IMR-90 (cell line): ENCODE measurements at regions not wholly inside any gene's neighbourhood (a gene's known extent, or its start where the extent isn't known, plus 50 kb on each side); places are given as distances from the start of the nearest gene placed in this dataset.

Experiments used
- ATAC-seq: fragments of 200-7000 bp; cut with Tn5 transposase; 2 replicates; pipeline ENCODE4 v1.9.1; 2020; ENCODE audit warnings: low read depth, mild to moderate bottlenecking, moderate library complexity
- BruUV-seq: library from RNA; stranded (reverse); fragments of 400-500 nt; replicated peaks from 2 replicates; lab custom pipeline; 2021; lab: Mats Ljungman, UMichigan
- CTCF ChIA-PET: fragments of 300-600 bp; formaldehyde crosslinking; extraction: SDS; loops from one replicate; lab custom pipeline; 2021; ENCODE audit warnings: antibody characterized with exemption; lab: Yijun Ruan, JAX
- POLR2A ChIA-PET: fragments of 300-600 bp; sonication (Branson Sonifier 250); formaldehyde crosslinking; loops from one replicate; lab custom pipeline; 2022; ENCODE audit warnings: antibody characterized with exemption; ENCODE audit not compliant: unreplicated experiment; lab: Charles Lee
- DNase-seq: peaks from one replicate; pipeline ENCODE4 v3.0.0; 2013
- H2AFZ ChIP-seq: replicated peaks from 2 replicates; pipeline ENCODE3; 2013; ENCODE audit warnings: low read length, mild to moderate bottlenecking; ENCODE audit not compliant: poor library complexity
- H2AK5ac ChIP-seq: 2 replicates; pipeline ENCODE4 v1.6.1; 2013; ENCODE audit warnings: low read depth, low read length, inconsistent platforms
- H2AK9ac ChIP-seq: replicated peaks from 2 replicates; pipeline ENCODE3; 2013; ENCODE audit warnings: mild to moderate bottlenecking, low read depth, low read length, moderate library complexity; ENCODE audit not compliant: poor library complexity
- H2BK120ac ChIP-seq: 2 replicates; pipeline ENCODE4 v1.6.1; 2013; ENCODE audit warnings: low read depth, low read length, inconsistent platforms
- H2BK15ac ChIP-seq: 3 replicates; pipeline ENCODE4 v1.6.1; 2013; ENCODE audit warnings: low read depth, low read length, inconsistent platforms
- H2BK20ac ChIP-seq: 2 replicates; pipeline ENCODE4 v1.6.1; 2013; ENCODE audit warnings: low read depth, mild to moderate bottlenecking, inconsistent platforms, low read length, moderate library complexity
- H2BK5ac ChIP-seq: 2 replicates; pipeline ENCODE4 v1.6.1; 2013; ENCODE audit warnings: mild to moderate bottlenecking, low read depth, low read length, inconsistent platforms; ENCODE audit not compliant: poor library complexity, severe bottlenecking
- H3K14ac ChIP-seq: replicated peaks from 2 replicates; pipeline ENCODE4 v1.6.1; 2013; ENCODE audit warnings: low read depth, low read length, inconsistent platforms
- H3K18ac ChIP-seq: 2 replicates; pipeline ENCODE4 v1.6.1; 2013; ENCODE audit warnings: low read depth, low read length, control low read depth
- H3K23ac ChIP-seq: 2 replicates; pipeline ENCODE4 v1.6.1; 2013; ENCODE audit warnings: low read depth, low read length, inconsistent platforms
- H3K27ac ChIP-seq: 2 replicates; pipeline ENCODE4 v1.5.1; 2013; ENCODE audit warnings: mild to moderate bottlenecking, control low read depth, low read length; ENCODE audit not compliant: insufficient read depth
- H3K27me3 ChIP-seq: 2 replicates; pipeline ENCODE4 v1.6.1; 2013; ENCODE audit warnings: low read length; ENCODE audit not compliant: control insufficient read depth, insufficient read depth
- H3K36me3 ChIP-seq: 2 replicates; pipeline ENCODE4 v1.6.1; 2013; ENCODE audit warnings: low read length, mixed read lengths; ENCODE audit not compliant: control insufficient read depth, insufficient read depth
- H3K4ac ChIP-seq: 2 replicates; pipeline ENCODE4 v1.6.1; 2013; ENCODE audit warnings: low read depth, low read length, inconsistent platforms
- H3K4me1 ChIP-seq: 2 replicates; pipeline ENCODE4 v1.6.1; 2013; ENCODE audit warnings: low read length, mixed read lengths; ENCODE audit not compliant: control insufficient read depth, insufficient read depth
- H3K4me2 ChIP-seq: 2 replicates; pipeline ENCODE4 v1.6.1; 2013; ENCODE audit warnings: low read depth, mild to moderate bottlenecking, control low read depth, low read length, moderate library complexity
- H3K4me3 ChIP-seq: 2 replicates; pipeline ENCODE4 v1.5.1; 2013; ENCODE audit warnings: low read depth, mild to moderate bottlenecking, control low read depth, low read length, moderate library complexity; ENCODE audit not compliant: insufficient read depth
- H3K56ac ChIP-seq: 2 replicates; pipeline ENCODE4 v1.6.1; 2013; ENCODE audit warnings: low read length, inconsistent platforms; ENCODE audit not compliant: insufficient read depth; ENCODE audit errors: extremely low read depth
- H3K79me1 ChIP-seq, 2 experiments: 2 replicates each; pipeline ENCODE4 v1.6.1; 2013; ENCODE audit warnings: low read length in 2 of 2, inconsistent platforms in 1 of 2, low read depth in 1 of 2
- H3K9ac ChIP-seq: 2 replicates; pipeline ENCODE4 v1.6.1; 2013; ENCODE audit warnings: low read depth, low read length, control low read depth
- H3K9me1 ChIP-seq: 2 replicates; pipeline ENCODE4 v1.6.1; 2013; ENCODE audit warnings: low read length, inconsistent platforms; ENCODE audit not compliant: insufficient read depth
- H3K9me3 ChIP-seq: 2 replicates; pipeline ENCODE4 v1.6.1; 2013; ENCODE audit warnings: low read length; ENCODE audit not compliant: control insufficient read depth, insufficient read depth
- H4K20me1 ChIP-seq: 2 replicates; pipeline ENCODE4 v1.6.1; 2013; ENCODE audit warnings: low read length, inconsistent platforms; ENCODE audit not compliant: insufficient read depth
- H4K5ac ChIP-seq: 2 replicates; pipeline ENCODE4 v1.6.1; 2013; ENCODE audit warnings: mild to moderate bottlenecking, low read depth, low read length, control low read depth
- H4K8ac ChIP-seq, 2 experiments: 2 replicates each; pipeline ENCODE4 v1.6.1; 2013; ENCODE audit warnings: low read depth in 2 of 2, low read length in 2 of 2, control low read depth in 1 of 2, inconsistent platforms in 1 of 2
- H4K91ac ChIP-seq: 2 replicates; pipeline ENCODE4 v1.6.1; 2013; ENCODE audit warnings: low read depth, low read length, inconsistent platforms; ENCODE audit not compliant: insufficient read depth
- BHLHE40 ChIP-seq: fragments of 150-350 bp; IDR thresholded peaks from 2 replicates; pipeline ENCODE4 v1.6.1; 2016; ENCODE audit warnings: mild to moderate bottlenecking, low read depth, low read length
- CEBPB ChIP-seq: IDR thresholded peaks from 2 replicates; pipeline ENCODE4 v1.6.1; 2012; ENCODE audit warnings: low read depth, low read length, improper control_type of control experiment
- CHD1 ChIP-seq: IDR thresholded peaks from 2 replicates; pipeline ENCODE4 v1.6.1; 2012; ENCODE audit warnings: low read depth, low read length, improper control_type of control experiment
- CTCF ChIP-seq: conservative IDR thresholded peaks from 2 replicates; pipeline ENCODE4 v1.5.1; 2012; ENCODE audit warnings: mild to moderate bottlenecking, low read depth, low read length, improper control_type of control experiment
- ELK1 ChIP-seq: fragments of 150-350 bp; IDR thresholded peaks from 2 replicates; pipeline ENCODE4 v1.6.1; 2016; ENCODE audit warnings: low read depth, mild to moderate bottlenecking, low read length, moderate library complexity, borderline replicate concordance
- FOS ChIP-seq: fragments of 150-350 bp; IDR thresholded peaks from 2 replicates; pipeline ENCODE4 v1.6.1; 2016; ENCODE audit warnings: low read depth, low read length
- MAFK ChIP-seq: IDR thresholded peaks from 2 replicates; pipeline ENCODE4 v1.6.1; 2012; ENCODE audit warnings: low read depth, low read length, improper control_type of control experiment
- MAZ ChIP-seq: IDR thresholded peaks from 2 replicates; pipeline ENCODE4 v1.6.1; 2012; ENCODE audit warnings: low read depth, mild to moderate bottlenecking, low read length, improper control_type of control experiment, moderate library complexity, borderline replicate concordance
- MXI1 ChIP-seq: IDR thresholded peaks from 2 replicates; pipeline ENCODE4 v1.6.1; 2012; ENCODE audit warnings: low read depth, mild to moderate bottlenecking, low read length, moderate library complexity, borderline replicate concordance
- POLR2A ChIP-seq: IDR thresholded peaks from 2 replicates; pipeline ENCODE4 v1.6.1; 2012; ENCODE audit warnings: mild to moderate bottlenecking, low read depth, low read length
- RAD21 ChIP-seq: IDR thresholded peaks from 2 replicates; pipeline ENCODE4 v1.6.1; 2012; ENCODE audit warnings: low read length, improper control_type of control experiment
- RCOR1 ChIP-seq: IDR thresholded peaks from 2 replicates; pipeline ENCODE4 v1.6.1; 2012; ENCODE audit warnings: mild to moderate bottlenecking, low read length, improper control_type of control experiment; ENCODE audit not compliant: insufficient replicate concordance
- SMC3 ChIP-seq: fragments of 150-350 bp; IDR thresholded peaks from 2 replicates; pipeline ENCODE4 v1.6.1; 2016; ENCODE audit warnings: low read depth, mild to moderate bottlenecking, antibody characterized with exemption, low read length, moderate library complexity
- USF2 ChIP-seq: fragments of 150-350 bp; IDR thresholded peaks from 2 replicates; pipeline ENCODE4 v1.6.1; 2017; ENCODE audit warnings: mild to moderate bottlenecking, antibody characterized with exemption, low read length, low read depth
- WGBS, 2 experiments: methylation state at CpG; one replicate each; pipeline versions ENCODE4 v1.1.5 to v1.1.7; 2013; ENCODE audit warnings: missing lambda C conversion rate in 2 of 2; ENCODE audit not compliant: insufficient read length in 1 of 2; ENCODE audit errors: extremely low coverage in 2 of 2; 5-methylcytosine and 5-hydroxymethylcytosine counted together
- dilution Hi-C: fragments of 300-500 bp; cut with HindIII; formaldehyde crosslinking; loops from one replicate; pipeline ENCODE4 v1.14.3; 2018; ENCODE audit warnings: low sequenced_read_pairs; ENCODE audit not compliant: unreplicated experiment
- in situ Hi-C: fragments of 300-500 bp; cut with MboI; formaldehyde crosslinking; loops from 3 replicates; pipeline ENCODE4 v1.14.3; 2019; ENCODE audit warnings: low sequenced_read_pairs, inconsistent platforms, mixed read lengths
- intact Hi-C: fragments of 100-400 bp; cut with micrococcal nuclease; formaldehyde crosslinking; loops from 2 replicates; pipeline ENCODE4 v1.10.0; 2022

- Histone ChIP-seq H3K4ac (no peak overlapping the region), H3K79me1 (no peaks in the 10 kb centered on the region), H4K20me1 (no peaks in the 10 kb centered on the region), H3K27ac (no peak overlapping the region), H2BK120ac (no peak overlapping the region), H2AK9ac (no peak overlapping the region), H4K91ac (no peak overlapping the region), H3K4me2 (no peak overlapping the region), H3K56ac (no peak overlapping the region), H3K9me3 (no peaks in the 10 kb centered on the region), H2AFZ (no peak overlapping the region), H2BK15ac (no peak overlapping the region), H3K4me3 (no peak overlapping the region), H3K4me1 (no peaks in the 10 kb centered on the region), H2AK5ac (no peak overlapping the region), H2BK20ac (no peak overlapping the region), H3K27me3 (no peaks in the 10 kb centered on the region), H4K5ac (no peak overlapping the region), H2BK5ac (no peak overlapping the region), H3K14ac (no peak overlapping the region), H3K18ac (no peak overlapping the region), H3K9me1 (no peaks in the 10 kb centered on the region), H3K36me3 (no peaks in the 10 kb centered on the region), H4K8ac (no peak overlapping the region), H3K23ac (no peak overlapping the region), H3K9ac (no peak overlapping the region)
- POLR2A ChIA-PET = no interaction called here
- dilution Hi-C loops = no loop called here
- ATAC-seq (no peak), DNase-seq (no peak)
- intact Hi-C loops = no loop called here
- 40% methylated on average over 1 of the region's 3 CpGs; no CpG with 5 or more reads in 1 of the 2 experiments for WGBS, 2 experiments
- in situ Hi-C loops = no loop called here
- no TSS peak for BruUV-seq
- CTCF ChIA-PET = no interaction called here
- TF ChIP-seq FOS (no peak), MAZ (no peak), BHLHE40 (no peak), ELK1 (no peak), SMC3 (no peak), POLR2A (no peak), MXI1 (no peak), CEBPB (no peak), CTCF (no peak), USF2 (no peak), MAFK (no peak), RCOR1 (no peak), CHD1 (no peak), RAD21 (no peak)
Measured at GRCh38 chr12:85690146-85690545, 146.1 kb downstream of the RASSF9 start.
